Right lobe of liver (tissue), 4 donors: ENCODE measurements at regions not wholly inside any gene's neighbourhood (a gene's known extent, or its start where the extent isn't known, plus 50 kb on each side); places are given as distances from the start of the nearest gene placed in this dataset.

Experiments
- CTCF ChIP-seq, 4 donors: fragments of 200-600 bp in 3 of 4; fragments of 450-650 bp in 1 of 4; IDR thresholded peaks; one replicate each; pipeline versions ENCODE4 v1.5.1 to v1.8.0; 2016 to 2022; ENCODE audit warnings: antibody characterized with exemption in 4 of 4, mild to moderate bottlenecking in 2 of 4
- POLR2A ChIP-seq: fragments of 450-650 bp; IDR thresholded peaks from one replicate; pipeline ENCODE4 v1.6.1; 2017; ENCODE audit warnings: antibody characterized with exemption, mild to moderate bottlenecking
- donor health status: DM: no; HTN: no; CAD: no.
- donor health status: DM: no; HTN: no; CAD: no.
- donor health status: DM: no; HTN: yes; CAD: no.

GRCh38 chr2:147150241-147150635, 694.6 kb upstream of the ACVR2A start:
- TF ChIP-seq CTCF (IDR thresholded peaks at IDR 0.05) = no peak
- no peak for TF ChIP-seq POLR2A
